Stimulated activated CD8-positive, alpha-beta memory T cell treated with anti-CD3 and anti-CD28 coated beads, Interleukin-15, amount 100 ng/mL, for 24 hours (primary cell): ENCODE measurements at regions not wholly inside any gene's neighbourhood (a gene's known extent, or its start where the extent isn't known, plus 50 kb on each side); places are given as distances from the start of the nearest gene placed in this dataset.

ENCODE experiments used
- DNase-seq: peaks from one replicate; pipeline ENCODE4 v3.0.0-alpha.2; 2020; ENCODE audit warnings: low read depth

DNA sequence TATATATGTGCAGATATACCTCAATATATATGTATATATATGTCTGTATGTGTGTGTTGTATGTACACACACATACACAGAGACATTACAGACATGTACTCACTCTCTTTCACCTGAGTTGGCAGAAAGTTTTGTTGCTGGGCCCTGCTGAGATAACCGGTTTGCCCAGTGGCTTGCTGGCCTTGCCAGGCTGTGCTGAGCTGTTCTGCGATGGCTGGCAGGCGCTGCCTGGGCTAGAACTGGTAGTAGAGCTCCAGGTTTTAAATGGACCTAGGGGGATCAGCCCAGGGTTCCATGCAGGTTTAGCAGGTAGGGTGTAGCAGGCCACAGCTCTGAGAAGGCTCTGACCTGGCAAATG is 394.3 kb downstream of the GADD45G start:
- no peak for DNase-seq

GRCh38 chr9:89999534-90000370 is 394.9 kb downstream of the GADD45G start:
- no peak for DNase-seq

DNA sequence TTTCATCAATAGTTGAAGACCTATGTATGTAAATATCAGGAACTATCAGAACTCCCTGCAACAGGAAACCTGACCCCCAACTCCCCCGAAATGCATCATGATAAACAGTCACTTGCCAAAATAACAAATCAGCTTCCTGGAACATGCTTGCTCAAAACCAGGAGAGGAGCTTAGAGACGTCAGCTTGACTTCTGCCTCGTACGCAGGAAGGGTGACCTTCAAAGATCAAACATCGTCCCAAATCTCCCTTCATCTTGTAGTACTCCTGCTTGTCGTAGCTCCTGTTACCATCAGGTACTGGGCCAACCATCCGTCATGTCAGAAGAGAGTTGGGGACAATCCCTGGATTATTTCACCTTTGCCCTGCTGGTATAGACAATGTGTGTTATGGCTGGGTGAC is 396.1 kb downstream of the GADD45G start:
- no peak for DNase-seq

- no peak for DNase-seq
Observed at GRCh38 chr9:90001747-90002146, 396.9 kb downstream of the GADD45G start.

DNA sequence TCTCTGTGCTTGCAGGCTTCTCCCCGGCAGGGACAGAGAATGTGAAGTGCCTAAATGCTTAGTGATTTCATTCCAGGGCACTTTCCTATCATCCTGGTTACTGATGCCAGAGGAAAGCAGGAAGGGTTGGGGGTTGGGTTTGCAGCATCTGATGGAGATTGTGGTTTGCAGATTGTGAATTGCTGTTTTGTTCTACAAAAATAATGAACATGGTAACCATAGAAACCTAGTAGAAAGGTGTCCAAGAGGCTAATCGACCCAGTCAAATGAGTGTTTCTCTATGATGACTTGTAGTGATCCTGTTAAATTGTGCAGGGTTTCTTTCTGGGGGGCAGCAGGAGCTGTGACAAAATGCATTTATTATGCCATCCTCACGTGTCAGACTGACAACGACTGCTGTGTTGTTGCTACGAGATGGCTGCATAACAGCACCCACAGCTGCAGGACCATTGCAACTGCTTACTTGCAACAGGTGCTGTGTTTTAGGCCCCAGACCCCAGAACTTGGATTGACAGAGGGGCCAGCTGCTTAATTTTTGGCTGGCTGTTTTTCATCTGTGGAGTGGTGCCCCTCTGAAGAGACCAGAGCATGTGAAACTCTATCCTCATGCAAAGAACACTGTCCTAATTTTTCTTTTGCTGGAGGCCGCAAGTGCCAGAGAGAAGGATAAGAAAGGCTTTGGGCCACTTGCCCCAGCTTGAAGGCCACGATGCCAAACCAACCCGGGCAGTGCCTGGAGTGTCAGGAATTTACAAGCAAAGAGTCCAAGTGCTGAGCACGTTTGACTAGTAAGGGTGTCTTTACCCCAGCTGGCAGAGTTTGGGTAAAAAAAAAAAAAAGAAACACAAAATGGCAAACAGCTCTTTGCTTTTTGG is 397.8 kb downstream of the GADD45G start:
- no peak for DNase-seq

- no peak for DNase-seq
Observed at GRCh38 chr9:90005388-90005787, 400.6 kb downstream of the GADD45G start.

DNA sequence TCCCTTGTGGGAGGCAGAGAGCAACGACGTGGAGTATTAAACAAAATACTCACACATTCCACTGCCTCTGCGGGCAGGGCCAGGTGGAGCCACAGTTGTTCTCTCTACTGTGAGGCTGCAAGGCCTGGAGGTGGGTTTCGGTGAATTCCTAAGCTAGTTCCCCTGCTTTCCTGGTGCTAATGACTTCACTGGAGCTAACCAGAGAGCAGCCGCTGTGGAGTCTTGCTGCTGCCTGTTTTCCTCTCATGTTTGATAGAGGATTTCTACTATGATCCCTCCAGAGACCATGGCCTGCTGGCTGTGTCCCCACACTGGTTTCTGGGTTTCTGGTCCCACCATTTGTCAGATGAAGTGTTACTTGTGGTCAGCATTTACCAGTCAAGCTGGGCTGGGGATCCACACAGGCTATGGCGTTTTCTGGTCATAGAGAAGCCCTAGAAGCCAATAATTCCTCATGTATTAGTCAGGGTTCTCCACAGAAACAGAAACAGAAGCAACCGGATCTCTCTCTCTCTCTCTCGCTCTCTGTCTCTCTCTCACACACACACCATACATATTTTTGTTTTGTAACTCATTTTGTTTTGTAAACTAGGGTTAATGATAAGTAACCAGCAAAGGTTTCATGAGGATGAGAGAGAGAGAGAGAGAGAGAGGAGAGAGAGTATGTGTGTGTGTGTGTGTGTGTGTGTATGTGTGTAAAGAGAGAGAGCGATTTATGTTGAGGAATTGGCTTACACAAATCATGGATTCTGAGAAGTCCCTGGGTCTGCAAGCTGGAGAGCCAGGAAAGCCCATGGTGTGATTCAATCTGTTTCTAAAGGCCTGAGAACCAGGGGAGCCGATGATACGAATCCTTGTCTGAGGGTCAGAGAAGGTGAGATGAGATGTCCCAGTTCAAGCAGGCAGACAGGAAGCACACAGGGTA is 403.0 kb downstream of the GADD45G start:
- DNase-seq = no peak

- DNase-seq = no peak
Observed at GRCh38 chr9:90009447-90009846, 404.6 kb downstream of the GADD45G start.

DNA sequence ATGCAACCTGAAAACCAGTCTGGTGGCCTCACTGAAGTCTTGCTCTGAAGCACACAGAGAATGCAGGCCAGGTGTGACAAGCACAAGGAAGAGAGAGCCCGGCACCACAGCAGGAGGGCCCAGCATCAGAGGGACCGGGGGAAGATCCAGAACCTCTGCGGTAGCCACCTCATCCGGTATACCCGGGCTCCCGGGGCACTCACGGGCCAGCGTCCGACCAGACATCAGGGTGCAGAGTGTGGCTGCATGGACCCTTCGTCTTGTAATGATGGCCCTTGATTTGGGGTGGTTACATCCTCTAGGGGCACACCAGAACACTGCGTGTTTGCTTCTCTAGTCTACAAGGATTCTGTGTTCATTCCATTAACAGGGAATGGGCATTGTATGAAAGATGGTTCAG is 406.0 kb downstream of the GADD45G start:
- no peak for DNase-seq

DNA sequence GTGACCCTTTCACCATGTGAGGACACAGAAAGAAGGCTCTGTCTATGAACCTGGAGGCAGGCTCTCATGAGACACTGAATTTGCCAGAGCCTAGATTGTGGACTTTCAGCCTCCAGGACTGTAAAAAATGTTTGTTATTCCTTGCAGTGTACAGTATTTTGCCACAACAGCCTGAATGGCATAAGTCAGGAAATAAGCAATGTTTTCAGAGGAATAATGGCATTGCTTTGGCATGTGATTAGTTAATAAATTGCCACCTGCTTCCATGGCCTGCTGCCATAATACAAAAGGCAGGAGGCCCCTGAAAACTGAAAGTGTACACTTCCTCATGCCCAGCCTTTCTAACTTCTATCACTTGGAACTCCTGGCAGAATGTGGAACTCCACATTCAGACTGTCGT is 408.1 kb downstream of the GADD45G start:
- no peak for DNase-seq

DNA sequence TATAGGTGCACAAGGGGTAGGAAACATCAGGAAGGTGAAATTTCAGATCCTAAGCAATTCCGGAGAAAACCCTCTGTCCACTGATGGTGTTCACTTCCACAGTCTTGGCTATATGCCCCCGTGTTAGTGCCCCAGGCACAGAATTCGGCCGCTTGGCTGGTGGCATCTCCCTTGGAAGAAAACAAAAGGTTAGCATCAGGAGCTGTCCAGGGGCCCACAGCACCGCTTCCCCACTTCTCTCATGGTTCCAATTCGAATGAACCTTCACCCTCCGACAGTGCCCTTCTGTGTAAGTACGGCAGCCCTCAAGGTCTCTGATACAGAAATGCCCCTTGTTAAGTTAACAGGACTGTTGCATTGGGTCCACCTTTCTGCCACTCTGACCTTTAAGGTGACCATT is 409.0 kb downstream of the GADD45G start:
- DNase-seq = no peak

GRCh38 chr9:90014421-90014820 is 409.6 kb downstream of the GADD45G start:
- DNase-seq = no peak

DNA sequence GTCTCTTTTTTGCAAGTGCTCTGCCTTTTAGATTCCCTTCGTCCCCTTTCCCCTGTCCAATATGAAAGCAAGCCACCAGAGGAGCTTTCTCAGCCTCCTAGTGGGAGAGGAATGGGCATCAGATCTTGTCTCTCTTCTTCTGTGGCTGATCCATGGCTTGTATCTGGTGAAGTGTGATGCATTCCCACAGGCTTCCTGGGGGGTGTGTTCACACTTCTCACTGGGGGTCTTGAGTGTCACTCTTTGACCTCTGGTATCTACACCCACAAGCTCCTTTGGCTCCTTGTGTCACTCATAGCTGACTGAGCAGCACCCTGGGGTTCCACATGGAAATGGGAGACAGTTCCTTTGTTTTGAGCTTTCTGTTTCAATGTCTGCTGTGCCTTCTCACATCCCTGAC is 411.5 kb downstream of the GADD45G start:
- DNase-seq = no peak

DNA sequence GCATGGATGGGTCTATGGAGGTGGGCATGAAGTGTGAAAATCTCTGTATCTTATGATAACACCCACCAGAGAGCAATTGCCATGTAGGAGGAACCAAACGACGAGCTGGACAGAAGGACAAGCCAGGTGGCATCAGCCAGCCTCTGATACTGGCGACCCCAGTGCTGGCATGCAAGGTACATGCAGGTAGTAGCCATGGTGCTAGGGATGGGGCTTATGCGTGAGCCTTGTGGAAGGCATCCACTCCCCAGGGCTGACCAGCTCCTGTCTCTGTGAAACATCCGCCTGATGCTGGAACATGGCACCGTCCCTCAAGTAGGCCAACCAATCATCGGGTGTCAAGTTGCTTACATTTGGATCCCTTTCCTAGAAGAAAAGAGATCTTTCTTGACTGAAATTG is 412.9 kb downstream of the GADD45G start:
- DNase-seq = no peak

GRCh38 chr9:90018688-90019087 is 413.9 kb downstream of the GADD45G start:
- no peak for DNase-seq

- DNase-seq = no peak
Observed at GRCh38 chr9:90019626-90020025, 414.8 kb downstream of the GADD45G start.

GRCh38 chr9:90020276-90020871 is 415.6 kb downstream of the GADD45G start:
- DNase-seq = no peak

DNA sequence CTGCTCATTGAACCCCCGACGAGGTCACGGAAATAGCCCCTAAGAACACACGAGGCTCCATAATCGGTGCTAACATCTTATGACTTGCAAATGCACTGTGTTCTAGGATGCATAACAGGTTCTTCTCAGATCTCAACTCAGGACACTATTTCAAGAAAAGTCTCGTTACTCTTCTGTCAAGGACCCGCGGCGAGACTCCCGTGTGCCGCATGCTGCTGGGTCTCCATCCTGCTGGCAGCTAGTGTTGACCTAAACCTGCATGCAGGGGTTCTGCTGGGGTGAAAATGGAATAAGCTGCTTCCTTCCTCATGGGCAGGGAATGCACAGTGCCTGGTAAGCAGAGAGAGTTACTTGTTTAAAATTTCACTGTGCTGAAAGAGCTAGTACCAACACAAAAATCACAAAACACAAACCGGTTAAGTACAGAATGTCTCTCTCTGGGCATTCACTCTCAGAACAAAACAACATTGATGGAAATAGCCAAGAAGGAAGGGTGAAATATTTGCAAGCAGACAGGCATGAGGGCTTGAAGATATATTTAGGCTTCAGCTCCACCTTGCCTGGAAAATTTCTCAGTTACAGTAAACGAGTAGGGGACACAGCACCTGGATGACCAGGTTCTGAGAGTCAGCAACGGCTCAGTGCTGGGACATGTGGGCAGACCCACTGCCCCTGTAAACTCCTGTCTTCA is 416.5 kb downstream of the GADD45G start:
- no peak for DNase-seq

DNA sequence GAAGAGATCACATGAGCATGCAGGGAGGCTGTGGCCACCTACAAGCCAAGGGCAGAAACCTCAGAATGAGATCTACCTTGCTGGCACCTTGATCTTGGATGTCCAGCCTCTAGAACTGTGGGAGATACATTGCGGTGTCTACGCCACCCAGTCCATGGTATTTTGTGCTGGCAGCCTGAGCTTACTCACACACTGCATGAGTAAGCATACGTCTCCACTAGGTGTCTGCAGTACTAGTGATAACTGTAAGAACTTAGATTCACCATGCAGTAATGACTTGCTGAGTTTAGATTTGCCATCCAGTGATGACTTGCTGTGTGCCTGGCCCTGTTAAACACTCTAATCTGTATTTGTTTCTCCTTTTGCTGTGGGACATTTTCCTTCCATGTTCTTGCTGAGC is 417.7 kb downstream of the GADD45G start:
- no peak for DNase-seq

- DNase-seq = no peak
Observed at GRCh38 chr9:90023861-90024260, 419.0 kb downstream of the GADD45G start.

DNA sequence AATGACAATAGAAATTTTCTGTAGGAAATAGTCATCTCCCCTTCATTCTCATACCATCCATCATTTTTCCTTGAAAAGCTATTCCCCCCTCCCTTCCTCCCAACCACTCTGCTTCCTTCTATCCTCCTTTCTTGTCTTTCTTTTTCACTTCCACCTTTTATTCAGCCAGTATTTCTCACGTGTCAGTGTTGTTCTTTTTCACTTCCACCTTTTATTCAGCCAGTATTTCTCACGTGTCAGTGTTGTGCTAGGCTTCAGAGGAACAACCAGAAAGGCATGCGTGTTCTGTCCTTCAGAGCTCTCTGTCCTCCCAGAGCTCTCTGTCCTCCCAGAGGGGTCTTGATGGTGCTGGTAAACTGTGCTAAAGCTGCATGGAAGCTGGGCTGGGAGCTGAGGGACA is 419.6 kb downstream of the GADD45G start:
- DNase-seq = no peak
